K562 (cell line): ENCODE measurements at regions not wholly inside any gene's neighbourhood (a gene's known extent, or its start where the extent isn't known, plus 50 kb on each side); places are given as distances from the start of the nearest gene placed in this dataset.

Experiments
- ATAC-seq: fragments of 200-7000 bp; cut with Tn5 transposase; 3 replicates; pipeline ENCODE4 v1.9.1; 2020; ENCODE audit warnings: moderate library complexity
- BruUV-seq: library from RNA; stranded (reverse); fragments of 400-500 nt; replicated peaks from 2 replicates; lab custom pipeline; 2021; lab: Mats Ljungman, UMichigan
- CTCF ChIA-PET: fragments of 300-600 bp; formaldehyde crosslinking; extraction: SDS; loops from one replicate; lab custom pipeline; 2021; ENCODE audit warnings: low intra/inter-chr PET ratio; lab: Yijun Ruan, JAX
- POLR2A ChIA-PET: fragments of 300-600, 350-650 bp; sonication (Branson Sonifier 250); formaldehyde crosslinking; extraction: SDS; loops from one replicate; lab custom pipeline; 2021; ENCODE audit warnings: antibody characterized with exemption, inconsistent platforms; lab: Yijun Ruan, JAX
- DNase-seq, 4 experiments: peaks; one replicate each; pipeline versions ENCODE4 v3.0.0 to v3.0.0-alpha.2; 2011 to 2018; ENCODE audit warnings: low spot score in 3 of 4, mixed read lengths in 3 of 4; ENCODE audit errors: extremely low read depth in 1 of 4
- FAIRE-seq: peaks from 2 replicates; lab custom pipeline; 2011; peaks lifted over from hg19 to GRCh38; lab: Jason Lieb, UNC
- H2AFZ ChIP-seq: 2 replicates; pipeline ENCODE4 v1.6.0; 2011; ENCODE audit warnings: low read depth, low read length, control low read depth, inconsistent platforms
- H3K27ac ChIP-seq: fragments of 200-600 bp; 3 replicates; pipeline ENCODE4 v1.8.0; 2011; ENCODE audit warnings: low read depth, mild to moderate bottlenecking, control low read depth, inconsistent platforms, low read length, moderate library complexity, mixed read lengths; ENCODE audit errors: extremely low read depth
- H3K27me3 ChIP-seq, 2 experiments: fragments of 300-600 bp in 1 of 2; 2 replicates in 1 of 2; 3 replicates in 1 of 2; pipeline versions ENCODE4 v1.6.0 to v1.8.0; 2011; ENCODE audit warnings: inconsistent platforms in 2 of 2, low read length in 2 of 2, mild to moderate bottlenecking in 1 of 2, mixed read lengths in 1 of 2, moderate library complexity in 1 of 2; ENCODE audit not compliant: control insufficient read depth in 2 of 2, insufficient read depth in 2 of 2
- H3K36me3 ChIP-seq: fragments of 300-600 bp; 3 replicates; pipeline ENCODE4 v1.8.0; 2011; ENCODE audit warnings: mild to moderate bottlenecking, low read length, inconsistent platforms; ENCODE audit not compliant: control insufficient read depth, insufficient read depth
- H3K4me1 ChIP-seq, 2 experiments: fragments of 200-600 bp in 1 of 2; replicated peaks in 1 of 2; 2 replicates in 1 of 2; 3 replicates in 1 of 2; pipeline versions ENCODE4 v1.5.1 to v1.8.0; 2011; ENCODE audit warnings: inconsistent platforms in 2 of 2, low read length in 2 of 2, mild to moderate bottlenecking in 1 of 2, mixed read lengths in 1 of 2, moderate library complexity in 1 of 2; ENCODE audit not compliant: control insufficient read depth in 2 of 2, insufficient read depth in 2 of 2
- H3K4me2 ChIP-seq: 2 replicates; pipeline ENCODE4 v1.6.1; 2011; ENCODE audit warnings: low read length, control low read depth, inconsistent platforms, mixed read lengths; ENCODE audit not compliant: insufficient read depth
- H3K4me3 ChIP-seq: fragments of 200-600 bp; sonication (generic), shearing (Covaris generic); 2 replicates; pipeline ENCODE4 v1.5.1; 2016; ENCODE audit warnings: control low read depth, inconsistent platforms
- H3K79me2 ChIP-seq: fragments of 200-600 bp; 3 replicates; pipeline ENCODE4 v1.8.0; 2011; ENCODE audit warnings: low read length, inconsistent platforms; ENCODE audit not compliant: control insufficient read depth, insufficient read depth
- H3K9ac ChIP-seq, 2 experiments: 2 replicates each; pipeline versions ENCODE4 v1.6.0 to v1.6.1; 2011; ENCODE audit warnings: low read depth in 2 of 2, low read length in 2 of 2, control low read depth in 1 of 2, inconsistent platforms in 1 of 2, mild to moderate bottlenecking in 1 of 2, mixed read lengths in 1 of 2; ENCODE audit not compliant: insufficient read depth in 1 of 2
- H3K9me1 ChIP-seq: one replicate; pipeline ENCODE4 v1.6.0; 2011; ENCODE audit warnings: inconsistent platforms, mild to moderate bottlenecking, low read length, moderate library complexity; ENCODE audit not compliant: control insufficient read depth, insufficient read depth
- H3K9me3 ChIP-seq: replicated peaks from 2 replicates; pipeline ENCODE4 v1.5.1; 2011; ENCODE audit warnings: low read depth, low read length, inconsistent platforms; ENCODE audit not compliant: control insufficient read depth, insufficient read depth
- H4K20me1 ChIP-seq: replicated peaks from 2 replicates; pipeline ENCODE4 v1.6.1; 2011; ENCODE audit warnings: low read length, inconsistent platforms, mixed read lengths; ENCODE audit not compliant: control insufficient read depth, insufficient read depth
- AFF4 ChIP-seq: sonication (generic); formaldehyde crosslinking; IDR thresholded peaks from 2 replicates; pipeline ENCODE4 v1.8.0; 2023; ENCODE audit warnings: mild to moderate bottlenecking, missing genetic modification reagents
- IRF2 ChIP-seq: sonication (generic); formaldehyde crosslinking; IDR thresholded peaks from 2 replicates; pipeline ENCODE4 v1.8.1; 2022; ENCODE audit warnings: mild to moderate bottlenecking, missing genetic modification reagents
- KAT2B ChIP-seq: IDR thresholded peaks from one replicate; pipeline ENCODE4 v1.6.1; 2012; ENCODE audit warnings: low read depth, mild to moderate bottlenecking, control low read depth, inconsistent platforms, low read length, moderate library complexity
- NONO ChIP-seq, 2 experiments: fragments of 200-400 bp in 1 of 2; fragments of 450-650 bp in 1 of 2; formaldehyde crosslinking in 1 of 2; IDR thresholded peaks; 2 replicates each; pipeline ENCODE4 v1.6.1; 2017; ENCODE audit warnings: low read depth in 2 of 2, mild to moderate bottlenecking in 2 of 2, moderate library complexity in 2 of 2, low read length in 1 of 2
- SRSF1 ChIP-seq: fragments of 200-400 bp; formaldehyde crosslinking; IDR thresholded peaks from 2 replicates; pipeline ENCODE4 v1.6.1; 2017; ENCODE audit warnings: mild to moderate bottlenecking, low read depth, low read length, moderate library complexity
- WGBS: fragments of 100-300 bp; shearing (Covaris generic); methylation state at CpG from one replicate; pipeline ENCODE4 v1.1.6; 2016; ENCODE audit warnings: low coverage, mixed read lengths; ENCODE audit not compliant: insufficient coverage; ENCODE audit errors: missing lambda C conversion rate; 5-methylcytosine and 5-hydroxymethylcytosine counted together
- in situ Hi-C: fragments of 300-500 bp; cut with MboI; formaldehyde crosslinking; loops from 4 replicates; pipeline ENCODE4 v1.15.0; 2018; ENCODE audit warnings: inconsistent platforms, mixed read lengths
- intact Hi-C: fragments of 100-400 bp; cut with micrococcal nuclease; formaldehyde crosslinking; loops from 2 replicates; pipeline ENCODE4 v1.14.2; 2022

- intact Hi-C loops = no loop called here
- ChIA-PET CTCF (no interaction called here), POLR2A (interaction anchor here (0.6 to 1.7 kb wide), 4 partner anchors 30 to 676 kb away, joined by 3 to 4 read pairs (median 3); no protein-coding TSS in a partner anchor)
- Histone ChIP-seq H3K27me3 (no peaks in the 10 kb centered on the region), H4K20me1 (no peaks in the 10 kb centered on the region), H2AFZ (no peak overlapping the region), H3K4me1 (peaks cover 2 to 13% of the 10 kb centered on the region in 2 experiments; a peak in 4 of 5 replicates), H3K9me1 (no peaks in the 10 kb centered on the region), H3K79me2 (no peaks in the 10 kb centered on the region), H3K4me2 (no peak overlapping the region), H3K9me3 (no peaks in the 10 kb centered on the region), H3K27ac (no peak overlapping the region), H3K4me3 (no peak overlapping the region), H3K36me3 (no peaks in the 10 kb centered on the region), H3K9ac (no peak overlapping the region)
- WGBS = 20% methylated on average over 4 of the region's 4 CpGs
- FAIRE-seq (no peak), DNase-seq (no peak), ATAC-seq (no peak)
- in situ Hi-C loops = no loop called here
- no peak for TF ChIP-seq NONO (IDR thresholded peaks at IDR 0.05; ENCODE audit: low read depth in 2 of 2, low read length in 1 of 2)
- no peak for TF ChIP-seq IRF2 (CRISPR knock-in tag)
- no peak for TF ChIP-seq AFF4 (CRISPR knock-in tag)
- TF ChIP-seq KAT2B = no peak
- TF ChIP-seq SRSF1 = no peak
- no TSS peak for BruUV-seq
These were observed 141.0 kb downstream of the ADCYAP1 start for GRCh38 chr18:1045658-1046057.
